D721Med (cell line): ENCODE measurements at regions not wholly inside any gene's neighbourhood (a gene's known extent, or its start where the extent isn't known, plus 50 kb on each side); places are given as distances from the start of the nearest gene placed in this dataset.

Experiments
- DNase-seq: peaks from one replicate; pipeline ENCODE4 v3.0.0; 2011; ENCODE audit warnings: low spot score; ENCODE audit not compliant: insufficient read length
- FAIRE-seq: peaks from 2 replicates; lab custom pipeline; 2011; peaks lifted over from hg19 to GRCh38; lab: Jason Lieb, UNC
- TF ChIP-seq, protein P1 (sequence below): IDR thresholded peaks from 2 replicates; pipeline ENCODE4 v1.5.1; 2012; ENCODE audit warnings: mild to moderate bottlenecking, control low read depth; ENCODE audit not compliant: insufficient read depth; ENCODE audit errors: missing control alignments

DNA sequence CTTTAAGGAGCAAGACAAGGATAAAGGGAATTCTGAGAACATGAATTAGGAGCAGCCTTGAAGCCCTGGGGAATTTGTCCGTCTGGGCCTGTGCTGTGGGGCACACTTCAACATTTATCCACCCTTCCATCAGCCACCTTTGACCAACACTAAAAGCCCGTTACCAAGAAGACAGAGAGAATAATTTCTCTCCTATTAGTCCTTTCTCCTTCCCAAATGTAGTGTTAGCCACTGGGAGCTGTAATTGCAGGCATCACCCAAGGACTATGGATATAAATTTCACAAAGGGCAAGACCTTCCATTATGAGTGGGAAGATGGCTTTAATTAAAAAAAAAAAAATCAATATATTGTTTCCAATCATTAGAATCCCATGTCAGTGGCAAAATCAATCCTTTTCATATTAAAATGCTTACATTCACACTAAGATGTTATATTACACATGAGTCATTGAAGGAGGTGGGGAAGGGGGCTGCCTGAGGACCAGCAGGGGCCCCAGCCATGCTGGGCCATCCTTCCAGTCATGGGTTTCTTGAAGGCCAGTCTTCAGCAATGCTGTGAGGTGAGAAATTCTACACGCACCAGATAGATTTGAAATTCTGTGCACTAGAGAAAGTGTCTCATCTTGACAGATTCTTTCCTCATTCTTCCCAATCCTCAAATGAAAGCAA is 292.5 kb upstream of the NRP1 start:
- TF ChIP-seq, protein P1, sequence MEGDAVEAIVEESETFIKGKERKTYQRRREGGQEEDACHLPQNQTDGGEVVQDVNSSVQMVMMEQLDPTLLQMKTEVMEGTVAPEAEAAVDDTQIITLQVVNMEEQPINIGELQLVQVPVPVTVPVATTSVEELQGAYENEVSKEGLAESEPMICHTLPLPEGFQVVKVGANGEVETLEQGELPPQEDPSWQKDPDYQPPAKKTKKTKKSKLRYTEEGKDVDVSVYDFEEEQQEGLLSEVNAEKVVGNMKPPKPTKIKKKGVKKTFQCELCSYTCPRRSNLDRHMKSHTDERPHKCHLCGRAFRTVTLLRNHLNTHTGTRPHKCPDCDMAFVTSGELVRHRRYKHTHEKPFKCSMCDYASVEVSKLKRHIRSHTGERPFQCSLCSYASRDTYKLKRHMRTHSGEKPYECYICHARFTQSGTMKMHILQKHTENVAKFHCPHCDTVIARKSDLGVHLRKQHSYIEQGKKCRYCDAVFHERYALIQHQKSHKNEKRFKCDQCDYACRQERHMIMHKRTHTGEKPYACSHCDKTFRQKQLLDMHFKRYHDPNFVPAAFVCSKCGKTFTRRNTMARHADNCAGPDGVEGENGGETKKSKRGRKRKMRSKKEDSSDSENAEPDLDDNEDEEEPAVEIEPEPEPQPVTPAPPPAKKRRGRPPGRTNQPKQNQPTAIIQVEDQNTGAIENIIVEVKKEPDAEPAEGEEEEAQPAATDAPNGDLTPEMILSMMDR, result no peak
- FAIRE-seq, result no peak
- no peak for DNase-seq

DNA sequence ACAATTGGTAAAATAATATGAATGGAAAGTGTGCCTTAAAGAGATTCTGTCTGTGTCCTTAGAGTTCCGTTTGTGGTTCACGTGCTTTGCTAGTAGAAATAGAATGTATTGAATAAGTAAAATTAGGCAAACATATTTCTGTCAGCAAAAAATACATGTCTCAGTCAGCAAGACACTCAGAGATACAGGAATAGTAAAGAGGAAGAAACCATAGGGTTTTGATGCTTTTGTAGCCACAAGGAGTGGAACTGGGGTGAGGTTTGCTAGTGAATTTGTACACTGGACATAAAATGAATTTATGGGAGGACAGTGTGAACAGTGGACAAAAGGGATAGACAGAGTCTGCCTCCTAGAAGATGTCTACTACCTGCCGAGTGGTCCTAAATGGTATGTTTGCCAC is 289.2 kb upstream of the NRP1 start:
- no peak for DNase-seq
- TF ChIP-seq, protein P1, result no peak
- FAIRE-seq, result no peak

DNA sequence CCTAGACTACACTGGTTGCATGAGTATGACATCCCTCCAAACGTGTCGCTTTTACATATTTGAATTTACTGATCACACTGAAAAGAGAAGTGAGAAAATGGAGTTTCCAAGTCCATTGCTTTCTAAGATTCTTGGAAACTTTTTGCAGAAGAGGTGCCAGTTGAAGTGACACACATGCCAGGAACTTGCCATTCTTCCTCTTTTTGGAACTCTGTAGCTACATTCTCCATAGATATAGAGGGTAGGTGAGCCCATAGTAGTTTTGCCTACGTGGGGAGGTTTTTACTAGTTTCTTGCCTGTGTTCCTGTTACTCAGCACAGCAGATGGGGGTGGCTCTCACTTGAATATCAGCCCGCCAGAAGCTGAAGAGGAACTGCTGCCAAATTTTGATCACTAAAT is 286.6 kb upstream of the NRP1 start:
- TF ChIP-seq, protein P1, result no peak
- DNase-seq (no peak), FAIRE-seq (no peak)

DNA sequence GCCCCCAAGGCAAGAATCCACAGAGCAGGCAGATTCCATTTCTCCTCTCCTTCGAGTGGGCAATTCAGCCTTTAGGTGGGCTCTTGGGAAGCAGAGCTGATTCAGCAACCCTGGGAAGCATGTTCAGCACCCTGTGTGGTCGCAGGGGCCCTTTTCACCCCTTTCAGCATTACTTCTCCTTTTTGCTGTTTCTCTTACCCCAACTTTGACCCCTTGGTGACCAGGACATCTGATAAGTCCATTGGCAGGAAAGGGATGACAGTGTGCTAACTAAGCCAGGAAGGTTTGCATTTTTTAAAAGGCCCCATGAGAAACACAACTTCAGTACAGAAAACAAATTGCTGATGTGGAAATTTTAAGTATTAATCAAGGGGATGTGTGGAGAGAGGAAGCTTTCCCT is 283.7 kb upstream of the NRP1 start:
- DNase-seq (no peak), FAIRE-seq (no peak)
- TF ChIP-seq, protein P1, result no peak

DNA sequence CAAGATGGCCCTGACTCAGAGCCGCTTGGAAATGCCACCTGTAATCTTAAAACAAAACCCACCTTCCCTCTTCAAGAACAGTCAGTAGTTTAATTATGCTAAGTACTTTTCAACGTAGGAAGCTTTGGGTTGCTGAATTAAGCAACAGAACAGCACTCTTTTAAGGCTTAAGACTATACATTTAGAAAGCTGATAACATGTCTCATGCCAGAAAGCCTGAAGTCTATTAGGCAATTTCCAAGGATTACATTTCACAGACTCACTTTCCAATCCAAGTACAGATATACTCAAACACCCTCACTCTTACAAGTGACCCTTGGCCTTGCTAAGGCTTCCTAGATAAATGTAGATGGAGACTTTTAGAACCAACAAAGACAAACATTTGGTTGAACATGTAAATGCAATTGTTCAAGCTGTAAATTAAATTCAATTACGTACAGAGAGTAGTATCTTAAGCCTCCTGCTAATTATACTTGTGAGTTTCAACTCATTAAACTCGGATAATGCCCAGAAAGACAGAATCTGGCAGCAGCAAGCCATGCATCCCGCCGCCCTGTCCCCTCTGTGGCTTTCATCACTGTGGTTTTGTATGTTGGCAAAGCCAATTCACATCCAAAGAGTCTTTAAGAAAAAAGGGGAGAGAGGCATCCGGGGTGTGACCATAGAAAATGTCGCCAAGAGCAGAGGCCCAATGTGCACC is 283.1 kb upstream of the NRP1 start:
- TF ChIP-seq, protein P1, result no peak
- FAIRE-seq (no peak), DNase-seq (no peak)

DNA sequence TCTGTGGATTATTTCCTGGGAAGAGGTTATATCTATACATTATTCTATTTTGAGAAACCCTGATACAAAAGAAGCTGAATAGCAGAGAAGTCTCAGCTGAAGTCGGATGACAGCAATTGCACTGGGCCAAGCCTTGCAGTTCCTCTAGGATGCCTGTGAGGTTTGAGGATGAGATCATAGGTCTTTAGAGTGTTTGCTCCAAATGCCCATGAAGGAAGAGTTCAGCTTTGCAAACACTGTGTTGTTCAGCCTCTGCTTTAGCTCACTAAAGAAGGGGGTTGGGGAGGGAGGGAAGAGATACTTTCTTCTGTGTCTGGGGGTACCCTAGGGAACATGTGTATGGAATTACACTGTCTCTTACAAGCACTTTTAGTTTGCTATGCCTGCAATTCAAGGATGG is 282.5 kb upstream of the NRP1 start:
- TF ChIP-seq, protein P1, result no peak
- no peak for DNase-seq
- FAIRE-seq, result no peak

DNA sequence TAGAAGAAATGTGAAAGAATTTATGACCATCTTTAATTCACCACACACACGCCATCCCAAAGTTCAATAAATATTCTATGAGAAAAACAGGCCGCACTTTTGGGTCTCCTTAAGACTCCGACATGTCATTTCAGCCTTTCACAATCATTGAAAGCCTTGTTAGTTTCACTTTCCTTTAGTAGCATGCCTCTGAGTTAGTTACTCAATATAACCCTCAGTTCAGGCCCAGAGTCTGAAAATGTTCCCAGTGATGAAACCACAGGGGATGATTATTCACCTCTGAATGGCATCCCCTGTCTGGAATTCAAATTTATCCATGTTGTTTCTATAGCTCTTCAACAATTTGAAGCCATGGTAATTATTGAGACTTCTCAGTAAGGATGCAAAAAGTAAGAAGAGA is 278.1 kb upstream of the NRP1 start:
- TF ChIP-seq, protein P1, result no peak
- DNase-seq, result no peak
- no peak for FAIRE-seq
